Ureter (tissue), 1 donor: ENCODE measurements at regions not wholly inside any gene's neighbourhood (a gene's known extent, or its start where the extent isn't known, plus 50 kb on each side); places are given as distances from the start of the nearest gene placed in this dataset.
"Not testable (repeated sequence)": the region's sequence is repeated elsewhere in the genome, so short reads cannot be mapped to it uniquely, and the experiment has no call there.

Source experiments
- DNase-seq: peaks from one replicate; pipeline ENCODE4 v3.0.0-alpha.2; 2020; ENCODE audit warnings: low spot score
- donor health status: DM: yes; HTN: yes; CAD: no.

- not testable (repeated sequence) for DNase-seq
These were observed 58.3 kb downstream of the ART5 start for GRCh38 chr11:3583476-3583875.

- DNase-seq = not testable (repeated sequence)
These were observed 60.4 kb downstream of the ART5 start for GRCh38 chr11:3581389-3581725.

DNA sequence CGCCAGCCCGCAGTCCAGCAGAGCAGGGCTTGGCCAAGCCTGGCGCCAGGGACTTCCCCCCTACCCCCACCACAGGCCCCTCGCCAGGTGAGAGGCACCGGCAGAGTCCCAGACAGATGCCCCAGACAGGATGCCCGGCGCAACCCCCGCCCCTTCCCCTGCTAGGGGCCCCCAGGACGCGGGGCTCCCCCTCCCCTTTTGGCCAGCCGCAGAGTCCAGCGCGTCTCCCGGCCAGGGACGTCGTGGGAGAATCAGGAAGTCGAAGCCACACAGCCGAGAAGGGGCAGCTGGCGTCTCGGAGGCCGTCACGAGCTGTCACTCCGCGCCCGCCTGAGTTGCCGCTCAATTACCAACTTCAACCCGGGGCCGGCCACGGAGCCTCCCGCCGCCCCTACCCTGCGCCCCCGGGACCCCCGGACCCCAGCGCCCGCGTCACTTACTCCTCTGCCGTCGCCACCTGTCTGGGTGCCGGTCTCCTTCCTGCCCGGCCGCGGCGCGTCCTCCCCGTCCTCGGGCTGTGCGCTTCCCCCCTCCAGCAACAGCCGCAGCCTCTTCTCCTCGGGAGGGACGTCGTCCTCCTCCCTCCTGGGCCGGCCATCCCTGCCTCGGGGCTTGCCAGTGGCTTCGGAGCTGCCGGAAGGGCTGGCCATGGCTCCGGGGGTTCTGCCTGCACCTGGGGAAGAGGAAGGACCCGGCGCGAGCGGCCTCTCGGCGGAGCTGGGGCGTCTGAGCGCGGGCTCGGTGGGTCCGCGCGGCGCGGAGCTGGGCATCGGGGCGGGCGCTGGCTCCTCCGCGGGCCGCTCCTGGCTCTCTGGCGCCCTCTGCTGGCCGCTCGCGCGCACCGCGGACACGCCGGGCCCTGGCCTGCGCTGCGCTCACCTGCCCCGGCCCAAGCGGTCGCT is 61.1 kb downstream of the ART5 start:
- DNase-seq = peak; percentile 48

- DNase-seq = not testable (repeated sequence)
These were observed 62.0 kb downstream of the ART5 start for GRCh38 chr11:3579600-3580459.

- not testable (repeated sequence) for DNase-seq
These were observed 65.7 kb downstream of the ART5 start for GRCh38 chr11:3576066-3576604.

GRCh38 chr11:3572976-3573647 is 68.7 kb downstream of the ART5 start:
- not testable (repeated sequence) for DNase-seq

DNA sequence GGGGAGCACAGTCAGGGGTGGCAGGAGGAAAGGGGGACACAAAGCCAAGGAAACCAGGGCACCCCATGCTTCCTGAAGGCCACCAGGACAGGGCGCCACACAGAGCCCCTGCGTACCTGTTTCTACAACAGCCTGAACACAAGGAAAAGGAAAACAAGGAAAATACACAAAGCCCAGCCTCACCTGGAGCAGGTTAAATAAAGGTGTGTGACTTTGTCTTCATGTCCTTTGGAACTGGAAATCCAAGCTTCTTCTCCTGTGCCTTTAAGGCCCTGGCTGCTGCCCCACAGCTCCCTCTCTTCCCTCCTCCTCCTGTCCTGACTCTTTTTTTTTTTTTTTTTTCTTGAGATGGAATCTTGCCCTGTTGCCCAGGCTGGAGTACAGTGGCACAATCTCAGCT is 70.0 kb downstream of the ART5 start:
- DNase-seq = not testable (repeated sequence)

DNA sequence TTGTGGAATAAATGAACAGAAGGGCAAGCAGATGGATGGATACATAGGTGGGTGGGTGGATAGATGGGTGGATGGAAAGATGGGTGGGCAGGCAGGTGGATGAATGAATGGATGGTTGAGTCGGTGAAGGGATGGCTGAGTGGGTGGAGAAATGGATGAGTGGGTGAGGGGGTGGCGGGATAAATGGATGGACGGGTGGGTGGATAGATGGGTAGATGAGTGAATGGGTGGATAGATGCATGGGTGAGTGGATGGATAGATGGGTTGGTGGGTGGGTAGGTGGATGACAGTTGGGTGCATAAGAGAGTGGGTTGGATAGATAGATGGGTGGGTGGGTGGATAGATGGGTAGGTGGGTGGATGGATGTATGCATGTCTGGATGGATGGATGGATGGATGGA is 76.0 kb downstream of the ART5 start:
- not testable (repeated sequence) for DNase-seq

- DNase-seq = not testable (repeated sequence)
These were observed 77.4 kb downstream of the ART5 start for GRCh38 chr11:3564383-3564782.

GRCh38 chr11:3554621-3555020 is 87.2 kb downstream of the ART5 start:
- not testable (repeated sequence) for DNase-seq

DNA sequence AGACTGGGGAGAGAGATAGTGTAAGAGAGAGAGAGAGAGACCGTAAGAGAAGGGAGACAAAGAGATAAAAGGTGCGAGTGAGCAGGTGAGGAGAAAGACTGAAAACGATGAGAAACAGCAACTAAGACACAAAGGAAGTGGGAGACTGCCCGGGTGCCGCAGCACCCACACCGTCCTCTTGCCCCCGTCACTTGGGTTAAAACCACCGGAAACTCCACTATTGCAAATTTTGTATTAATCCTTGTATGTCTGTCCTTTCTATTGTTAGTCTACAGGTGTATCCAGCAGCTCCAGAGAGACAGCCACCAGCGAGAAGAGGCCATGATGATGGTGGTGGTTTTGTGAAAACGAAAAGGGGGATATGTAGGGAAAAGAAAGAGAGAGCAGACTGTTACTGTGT is 96.8 kb downstream of the ART5 start:
- DNase-seq = not testable (repeated sequence)

DNA sequence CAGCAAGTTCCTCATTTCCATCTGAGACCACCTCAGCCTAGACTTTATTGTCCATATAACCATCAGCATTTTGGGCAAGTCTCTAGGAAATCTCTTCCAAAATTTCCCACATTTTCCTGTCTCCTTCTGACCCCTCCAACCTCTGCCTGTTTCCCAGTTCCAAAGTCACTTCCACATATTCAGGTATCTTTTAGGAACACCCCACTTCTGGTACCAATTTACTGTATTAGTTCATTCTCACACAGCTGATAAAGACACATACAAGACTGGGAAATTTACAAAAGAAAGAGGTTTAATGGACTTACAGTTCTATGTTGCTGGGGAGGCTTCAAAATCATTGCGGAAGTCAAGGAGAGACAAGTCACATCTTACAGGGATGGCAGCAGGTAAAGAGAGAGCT is 103.6 kb downstream of the ART5 start:
- not testable (repeated sequence) for DNase-seq

DNA sequence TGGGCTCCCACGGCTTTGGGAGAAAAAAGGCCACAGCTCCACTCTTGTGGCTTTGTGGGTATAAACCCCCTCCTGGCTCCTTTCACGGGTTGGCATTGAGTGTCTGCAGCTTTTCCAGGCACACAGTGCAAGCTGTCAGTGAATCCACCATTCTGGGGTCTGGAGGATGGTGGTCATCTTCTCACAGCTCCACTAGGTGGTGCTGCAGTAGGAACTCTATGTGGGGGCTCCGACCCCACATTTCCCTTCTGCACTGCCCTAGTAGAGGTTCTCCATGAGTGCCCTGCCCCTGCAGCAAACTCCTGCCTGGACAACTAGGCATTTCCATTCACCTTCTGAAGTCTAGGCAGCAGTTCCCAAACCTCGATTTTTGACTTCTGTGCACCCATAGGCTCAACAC is 104.5 kb downstream of the ART5 start:
- not testable (repeated sequence) for DNase-seq

GRCh38 chr11:3532958-3533357 is 108.8 kb downstream of the ART5 start:
- DNase-seq = not testable (repeated sequence)

DNA sequence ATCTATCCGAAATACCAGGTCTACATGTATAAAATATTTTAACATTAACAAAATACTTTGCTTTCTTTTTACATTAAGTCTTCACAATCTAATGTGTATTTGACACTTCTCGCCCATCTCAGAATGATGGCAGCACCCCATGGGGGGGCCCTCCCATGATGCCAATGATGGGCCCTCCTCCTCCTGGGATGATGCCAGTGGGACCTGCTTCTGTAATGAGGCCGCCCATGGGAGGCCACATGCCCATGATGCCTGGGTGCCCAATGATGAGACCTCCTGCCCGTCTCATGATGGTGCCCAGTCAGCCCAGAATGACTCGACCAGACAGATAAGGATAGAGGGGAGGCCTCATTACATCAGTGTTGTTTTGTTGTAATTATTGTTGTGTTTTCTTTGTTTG is 110.5 kb downstream of the ART5 start:
- not testable (repeated sequence) for DNase-seq

- not testable (repeated sequence) for DNase-seq
These were observed 118.2 kb downstream of the ART5 start for GRCh38 chr11:3523567-3523966.

DNA sequence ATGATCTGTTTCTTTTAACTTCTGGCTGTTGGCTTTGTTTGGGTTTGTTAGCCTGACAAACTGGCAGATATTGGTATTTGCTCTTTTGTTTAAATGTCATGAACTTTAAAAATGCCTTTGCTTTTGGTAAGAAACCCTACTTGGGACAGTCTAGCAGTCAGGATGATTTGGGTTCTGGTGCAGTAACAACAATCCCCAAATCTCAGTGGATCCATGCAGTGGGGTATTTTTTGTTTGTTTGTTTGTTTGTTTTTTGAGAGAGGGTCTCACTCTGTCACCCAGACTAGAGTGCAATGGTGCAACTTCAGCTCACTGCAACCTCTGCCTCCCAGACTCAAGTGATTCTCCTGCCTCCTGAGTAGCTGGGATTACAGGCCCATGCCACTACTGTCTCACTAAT is 120.9 kb downstream of the ART5 start:
- not testable (repeated sequence) for DNase-seq

DNA sequence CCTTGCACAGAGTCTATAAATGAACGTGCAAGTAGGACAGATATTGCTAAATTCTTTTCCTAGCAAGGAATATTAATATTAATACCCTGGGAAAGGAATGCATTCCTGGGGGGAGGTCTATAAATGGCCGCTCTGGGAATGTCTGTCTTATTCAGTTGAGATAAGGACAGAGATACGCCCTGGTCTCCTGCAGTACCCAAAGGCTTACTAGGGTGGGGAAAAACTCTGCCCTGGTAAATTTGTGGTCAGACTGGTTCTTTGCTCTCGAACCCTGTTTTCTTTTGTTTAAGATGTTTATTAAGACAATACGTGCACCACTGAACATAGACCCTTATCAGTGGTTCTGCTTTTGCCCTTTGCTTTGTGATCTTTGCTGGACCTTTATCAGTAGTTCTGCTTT is 122.0 kb downstream of the ART5 start:
- not testable (repeated sequence) for DNase-seq

- not testable (repeated sequence) for DNase-seq
These were observed 124.7 kb downstream of the ART5 start for GRCh38 chr11:3516934-3517567.

DNA sequence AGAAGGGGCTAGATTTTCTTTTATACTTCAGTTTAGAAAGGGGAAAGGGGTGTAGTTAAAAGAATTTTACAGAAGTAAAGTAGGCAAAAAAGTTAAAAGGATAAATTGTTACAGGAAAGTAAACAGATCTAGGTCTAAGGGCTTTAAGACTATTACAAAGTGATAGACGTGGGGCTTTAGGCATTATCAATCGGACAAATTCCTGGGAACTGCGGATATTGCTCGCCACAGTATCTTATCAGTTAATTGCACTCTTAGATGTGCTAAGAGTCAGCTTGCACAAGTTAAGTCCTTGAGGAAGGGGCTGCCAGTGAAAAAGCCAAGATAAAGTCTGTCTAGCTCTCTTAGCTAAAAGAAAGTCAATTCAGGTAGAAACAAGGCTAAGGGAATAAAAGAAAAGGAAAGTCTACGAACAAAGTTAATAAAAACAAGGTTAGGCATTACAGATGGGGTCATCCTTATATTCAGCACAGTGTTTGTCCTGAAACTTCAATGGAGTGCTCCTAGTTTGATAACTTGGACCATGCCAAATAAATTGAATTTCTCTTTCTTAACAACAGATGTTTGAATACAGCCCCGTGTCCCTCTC is 125.4 kb downstream of the ART5 start:
- not testable (repeated sequence) for DNase-seq
